ENCODE measurements at regions not wholly inside any gene's neighbourhood (a gene's known extent, or its start where the extent isn't known, plus 50 kb on each side); places are given as distances from the start of the nearest gene placed in this dataset.
A peak's percentile ranks its signal among the peaks of the same experiment; 100 is the strongest.
"Not testable (repeated sequence)": the region's sequence is repeated elsewhere in the genome, so short reads cannot be mapped to it uniquely, and the experiment has no call there.

GRCh38 chr12:9334041-9334692 lies 126.0 kb upstream of the PZP start:
- no peak for DNase-seq

DNA sequence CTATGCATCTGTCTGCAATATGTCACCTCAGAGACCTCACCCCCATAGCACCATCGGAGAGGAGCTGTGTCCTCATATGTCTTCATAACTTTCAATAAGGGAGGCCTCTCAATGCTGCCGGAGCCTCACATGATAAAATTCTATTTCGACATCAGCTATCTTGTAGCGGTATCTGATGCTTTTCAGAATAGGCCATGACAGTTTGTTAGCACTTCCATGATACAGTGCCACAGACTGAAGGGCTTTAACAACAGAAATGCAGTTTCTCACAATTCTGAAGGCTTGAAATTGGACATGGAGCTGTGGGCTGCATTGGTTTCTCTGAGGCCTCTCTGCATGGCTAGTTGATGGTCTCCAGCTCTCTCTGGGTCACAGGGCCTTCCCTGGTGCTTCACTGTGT lies 125.0 kb upstream of the PZP start:
- DNase-seq = no peak

DNA sequence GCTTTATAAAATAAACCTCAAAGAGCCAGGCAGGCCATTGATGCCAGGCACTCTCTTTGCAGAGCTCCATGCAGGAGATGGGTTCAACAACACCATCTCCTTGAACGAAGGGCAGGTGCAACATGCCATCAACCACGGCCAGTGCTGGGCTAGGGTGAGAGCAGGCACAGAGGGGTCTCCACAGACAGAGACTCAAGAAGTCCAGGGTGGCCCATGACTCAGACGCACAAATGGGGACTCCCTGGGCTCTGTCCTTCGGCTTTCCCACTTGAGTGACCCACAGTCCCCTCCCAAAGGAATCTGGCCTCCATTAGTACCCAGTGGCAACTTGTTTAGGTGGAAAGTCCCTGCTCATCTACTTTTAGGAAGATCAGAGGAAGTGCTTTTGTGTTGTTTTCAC lies 124.4 kb upstream of the PZP start:
- no peak for DNase-seq

- peak; percentile 55 to 61 for DNase-seq
Observed at GRCh38 chr12:9331218-9331626, 123.0 kb upstream of the PZP start.

DNA sequence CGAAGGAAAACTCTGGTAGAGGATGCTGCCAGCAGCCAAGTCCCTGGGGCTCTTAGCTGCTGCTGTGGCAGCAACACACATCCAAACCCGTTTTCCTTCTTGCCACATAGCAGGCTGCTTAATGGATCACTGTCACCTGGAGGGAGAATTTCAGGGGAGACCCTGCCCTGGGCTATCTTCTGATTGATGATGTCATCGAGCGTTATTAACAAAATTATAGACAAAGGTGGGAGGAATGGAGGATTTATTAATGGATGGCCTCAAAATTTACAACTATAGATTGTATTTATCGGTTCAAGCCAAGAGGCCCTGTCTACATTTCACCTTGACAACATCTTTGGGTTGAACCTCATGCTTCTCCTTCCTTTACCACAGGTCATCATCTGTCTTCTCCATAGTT lies 120.8 kb upstream of the PZP start:
- no peak for DNase-seq

DNA sequence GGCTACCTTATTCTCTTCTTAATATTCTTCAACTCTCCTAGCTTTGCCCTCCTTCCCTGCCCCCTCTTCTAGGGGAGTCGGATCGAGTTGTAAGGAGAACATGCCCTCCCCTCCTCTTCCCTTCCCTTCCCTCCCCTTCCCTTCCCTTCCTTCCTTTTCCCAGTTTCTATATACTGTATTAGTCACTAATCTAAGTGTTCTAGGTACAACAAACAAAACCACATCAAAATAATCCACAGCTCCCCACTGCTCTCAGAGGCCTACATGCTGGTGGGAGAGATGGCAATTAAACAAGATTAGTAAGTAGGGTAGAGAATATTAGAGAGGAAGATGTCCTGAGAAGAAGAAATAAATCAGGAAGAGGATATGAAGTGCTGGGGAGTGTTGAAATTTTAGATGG lies 119.9 kb upstream of the PZP start:
- DNase-seq = no peak

GRCh38 chr12:9327320-9327719 lies 119.1 kb upstream of the PZP start:
- no peak for DNase-seq

DNA sequence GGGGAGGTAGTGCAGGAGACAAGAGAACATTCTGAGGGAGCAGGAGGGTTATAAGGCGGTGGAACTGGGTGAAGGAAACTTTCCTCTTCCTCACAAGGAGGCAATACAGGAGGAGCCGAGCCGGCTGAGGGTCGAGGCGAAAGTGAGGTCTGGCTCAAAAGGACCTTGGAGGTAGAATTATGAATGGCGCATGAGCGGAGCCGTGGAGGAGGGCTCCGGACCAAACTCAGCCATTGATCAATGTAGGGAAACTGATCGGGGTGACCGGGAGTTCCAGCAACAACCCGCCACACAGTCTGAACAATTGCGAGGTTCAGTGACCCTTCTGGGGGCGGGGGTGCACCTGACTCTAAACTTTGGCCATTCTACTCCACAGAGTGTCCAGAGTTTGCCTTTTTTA lies 118.7 kb upstream of the PZP start:
- not testable (repeated sequence) for DNase-seq

GRCh38 chr12:9326085-9326484 lies 117.9 kb upstream of the PZP start:
- DNase-seq = no peak

DNA sequence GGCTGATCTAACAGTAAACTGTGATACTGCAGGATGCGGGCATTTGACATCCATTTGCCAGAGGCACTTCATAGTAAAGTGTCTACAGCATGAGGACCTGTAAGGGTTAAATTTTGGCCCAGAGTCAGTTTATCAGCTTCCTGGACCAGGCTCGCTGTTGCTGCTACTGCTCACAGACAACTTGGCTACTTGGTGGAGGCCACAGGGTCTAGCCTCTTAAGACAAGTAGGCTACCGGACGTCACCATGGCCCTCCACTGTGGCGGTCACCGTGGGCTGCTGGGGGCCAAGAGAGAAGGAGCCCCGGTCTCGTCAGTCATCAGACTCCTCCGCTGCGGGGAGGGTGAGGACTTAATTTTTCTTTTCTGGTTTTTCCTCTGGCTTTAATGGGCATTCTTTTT lies 117.3 kb upstream of the PZP start:
- DNase-seq = no peak

DNA sequence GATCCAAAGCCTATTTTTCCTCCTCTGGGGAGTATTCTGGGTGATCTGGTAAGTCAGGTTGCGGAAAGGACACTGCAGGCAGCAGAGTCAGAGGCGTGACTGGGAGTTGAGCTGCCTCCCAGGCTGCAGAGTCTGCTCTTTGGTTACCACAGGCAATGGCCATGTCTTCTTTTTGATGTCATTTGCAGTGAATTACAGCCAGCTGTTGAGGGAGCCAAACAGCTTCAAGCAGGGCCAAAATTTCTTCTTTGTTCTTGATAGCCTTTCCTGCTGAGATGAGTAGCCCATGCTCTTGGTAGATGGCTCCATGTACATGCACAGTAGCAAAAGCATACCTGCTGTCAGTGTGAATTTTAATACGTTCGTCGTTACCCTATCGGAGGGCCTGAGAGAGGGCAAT lies 116.6 kb upstream of the PZP start:
- DNase-seq = no peak

DNA sequence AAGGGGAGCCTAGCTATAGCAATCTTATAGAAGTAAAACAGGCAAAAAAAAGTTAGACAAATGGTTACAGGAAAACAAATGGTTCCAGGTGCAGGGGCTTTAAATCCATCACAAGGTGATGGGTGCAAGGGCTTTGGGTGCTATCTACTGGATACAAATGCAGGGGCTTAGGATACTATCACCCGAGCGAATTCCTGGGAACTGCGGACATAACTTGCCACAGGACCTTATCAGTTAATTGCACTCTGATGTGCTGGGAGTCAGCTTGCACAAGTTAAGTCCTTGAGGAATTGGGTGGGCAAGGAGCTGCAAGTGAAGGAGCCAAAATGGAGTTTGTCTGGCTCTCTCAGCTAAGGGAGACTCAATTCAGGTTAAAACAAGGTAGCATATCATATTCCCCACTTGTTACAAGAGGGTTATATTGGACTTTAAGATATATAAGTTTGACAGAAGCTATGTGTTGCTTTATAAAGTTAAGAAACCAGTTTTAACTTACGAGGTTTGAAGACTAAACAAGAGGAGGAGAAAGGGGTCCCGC lies 115.0 kb upstream of the PZP start:
- no peak for DNase-seq

- no peak for DNase-seq
Observed at GRCh38 chr12:9319842-9320173, 111.6 kb upstream of the PZP start.

DNA sequence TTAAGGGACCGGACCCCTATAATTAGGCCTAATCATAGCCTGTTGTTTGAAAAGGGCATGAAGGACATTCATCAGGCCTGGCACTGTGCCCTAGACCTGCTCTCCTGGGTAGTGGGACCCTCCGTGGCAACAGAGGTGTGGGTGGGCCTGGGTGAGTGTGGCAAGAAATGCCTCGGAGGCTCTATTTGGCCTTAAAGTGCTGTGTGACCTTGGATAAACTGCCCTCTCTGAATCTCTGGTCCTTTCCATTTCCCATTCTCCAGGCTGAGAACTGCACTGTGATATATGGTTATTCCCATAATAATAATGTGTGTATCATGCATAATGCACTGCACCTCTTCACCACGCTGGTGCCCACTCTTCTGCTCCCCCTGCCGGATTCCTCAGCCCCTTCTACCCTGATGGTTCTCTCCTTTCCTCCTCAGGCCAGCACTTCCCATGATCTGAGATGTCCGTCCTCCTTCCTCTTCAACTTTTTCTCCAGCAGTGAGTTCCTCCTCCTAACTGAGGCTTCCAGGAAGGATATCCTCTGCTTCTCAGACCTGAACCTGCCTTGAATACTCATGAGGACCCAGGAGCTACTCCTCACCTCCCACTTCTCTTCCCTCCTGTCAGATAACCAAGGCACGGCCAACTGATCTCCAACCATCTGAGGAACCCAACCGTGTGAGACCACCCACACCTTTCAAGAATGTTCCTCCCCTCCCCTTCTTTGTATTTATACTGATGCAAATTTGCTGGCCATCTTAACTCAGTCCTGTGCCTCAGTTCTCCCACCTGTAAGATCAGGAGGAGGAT lies 111.0 kb upstream of the PZP start:
- DNase-seq = no peak

- DNase-seq = not testable (repeated sequence)
Observed at GRCh38 chr12:9313479-9313878, 105.3 kb upstream of the PZP start.

DNA sequence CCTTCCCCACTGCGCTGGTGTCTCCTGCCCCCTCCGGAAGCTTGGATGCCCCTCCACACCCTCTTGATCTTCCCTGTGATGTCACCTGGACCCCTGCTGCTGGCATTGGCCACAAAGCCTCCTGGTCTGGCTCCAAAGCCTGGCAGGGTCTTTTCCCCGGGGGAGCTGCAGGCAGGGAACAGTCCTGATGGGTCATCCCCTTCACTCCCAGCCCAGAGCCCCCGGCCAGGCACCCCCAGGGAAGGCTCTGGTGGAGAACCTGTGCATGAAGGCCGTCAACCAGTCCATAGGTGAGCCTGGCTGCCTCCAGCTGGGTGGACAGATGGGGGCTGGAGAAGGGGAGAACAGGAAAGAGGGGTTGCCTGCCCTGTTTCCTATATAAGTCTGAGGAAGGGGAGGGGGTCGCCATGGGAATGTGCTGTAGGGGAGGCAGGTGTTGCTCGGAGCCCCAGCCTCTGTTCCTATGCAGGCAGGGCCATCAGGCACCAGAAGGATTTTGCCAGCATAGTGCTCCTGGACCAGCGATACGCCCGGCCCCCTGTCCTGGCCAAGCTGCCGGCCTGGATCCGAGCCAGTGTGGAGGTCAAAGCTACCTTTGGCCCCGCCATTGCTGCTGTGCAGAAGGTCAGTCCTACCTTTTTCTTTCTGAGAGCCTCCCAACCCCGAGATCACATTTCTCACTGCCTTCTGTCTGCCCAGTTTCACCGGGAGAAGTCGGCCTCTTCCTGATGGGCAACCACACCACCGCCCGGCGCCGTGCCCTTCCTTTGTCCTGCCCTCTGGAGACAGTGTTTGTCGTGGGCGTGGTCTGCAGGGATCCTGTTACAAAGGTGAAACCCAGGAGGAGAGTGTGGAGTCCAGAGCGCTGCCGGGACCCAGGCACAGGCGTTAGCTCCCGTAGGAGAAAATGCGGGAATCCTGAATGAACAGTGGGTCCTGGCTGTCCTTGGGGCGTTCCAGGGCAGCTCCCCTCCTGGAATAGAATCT lies 104.5 kb upstream of the PZP start:
- DNase-seq = not testable (repeated sequence)

- DNase-seq = not testable (repeated sequence)
Observed at GRCh38 chr12:9311454-9311853, 103.3 kb upstream of the PZP start.

- not testable (repeated sequence) for DNase-seq
Observed at GRCh38 chr12:9310645-9311044, 102.5 kb upstream of the PZP start.

DNA sequence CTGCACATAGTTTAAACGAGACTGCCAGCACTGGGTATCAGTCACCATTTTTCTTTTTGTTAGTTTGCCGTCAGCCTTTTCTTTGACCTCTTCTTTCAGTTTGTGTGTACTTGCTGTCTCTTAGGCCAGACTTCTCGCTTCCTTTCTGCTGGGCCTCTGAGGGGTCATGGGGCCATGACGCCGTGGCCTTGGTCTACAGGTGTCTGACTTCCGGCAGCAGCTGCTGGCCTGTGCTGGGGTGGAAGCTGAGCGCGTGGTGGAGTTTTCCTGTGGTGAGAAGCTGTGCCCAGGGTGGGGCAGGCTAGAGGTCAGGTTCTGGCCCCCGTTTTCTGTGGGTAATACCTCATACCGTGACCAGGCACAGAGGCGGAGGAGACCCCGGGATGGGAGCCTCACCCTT lies 101.6 kb upstream of the PZP start:
- DNase-seq = not testable (repeated sequence)

GRCh38 chr12:9308745-9309144 lies 100.5 kb upstream of the PZP start:
- not testable (repeated sequence) for DNase-seq

- not testable (repeated sequence) for DNase-seq
Observed at GRCh38 chr12:9308163-9308562, 100.0 kb upstream of the PZP start.

DNA sequence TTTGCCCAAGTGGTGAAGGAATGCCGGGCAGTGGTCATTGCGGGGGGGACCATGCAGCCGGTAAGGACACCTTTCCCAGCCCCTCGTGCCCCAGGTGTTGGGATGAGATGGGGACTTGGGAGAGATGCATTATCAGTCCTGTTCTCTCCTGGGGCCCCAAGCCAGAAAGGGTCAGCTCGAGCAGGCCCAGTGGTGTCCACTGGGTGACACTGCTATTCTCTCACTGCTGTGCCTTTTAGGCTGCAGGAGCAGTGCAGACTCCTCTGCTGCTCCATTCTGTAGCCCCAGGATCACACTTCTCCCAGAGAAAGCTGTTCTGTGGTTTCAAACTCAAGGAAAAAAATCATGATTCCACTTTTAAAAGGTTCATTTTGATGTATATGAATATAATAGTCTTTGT lies 99.1 kb upstream of the PZP start:
- not testable (repeated sequence) for DNase-seq

DNA sequence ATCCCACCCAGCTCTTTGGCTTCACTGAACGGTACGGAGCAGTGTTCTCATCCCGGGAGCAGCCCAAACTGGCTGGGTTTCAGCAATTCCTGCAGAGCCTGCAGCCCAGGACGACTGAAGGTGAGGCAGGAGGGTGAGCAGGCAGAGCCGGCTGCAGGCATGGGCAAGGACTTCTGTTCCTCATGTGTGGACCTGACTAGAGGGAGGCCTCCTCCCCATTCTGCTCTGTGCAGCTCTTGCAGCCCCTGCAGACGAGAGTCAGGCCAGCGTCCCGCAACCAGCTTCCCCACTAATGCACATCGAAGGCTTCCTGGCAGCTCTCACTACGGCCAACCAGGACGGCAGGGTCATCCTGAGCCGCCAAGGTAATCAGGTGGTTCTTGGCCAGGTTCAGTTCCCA lies 97.8 kb upstream of the PZP start:
- not testable (repeated sequence) for DNase-seq

All from activated CD4-positive, alpha-beta T cell treated with anti-CD3 and anti-CD28 coated beads, Interleukin-2, amount 50 U/mL, for 4 hours (primary cell).